HFF-Myc (cell line): ENCODE measurements at regions not wholly inside any gene's neighbourhood (a gene's known extent, or its start where the extent isn't known, plus 50 kb on each side); places are given as distances from the start of the nearest gene placed in this dataset.

Experiments used
- DNase-seq: peaks from one replicate; pipeline ENCODE4 v3.0.0-alpha.2; 2011; ENCODE audit warnings: low read depth; ENCODE audit errors: extremely low read depth
- H3K4me3 ChIP-seq: replicated peaks from 2 replicates; pipeline ENCODE4 v1.5.1; 2011; ENCODE audit warnings: low read depth, mild to moderate bottlenecking, control low read depth, low read length
- TF ChIP-seq, protein P1 (sequence below): IDR thresholded peaks from 2 replicates; pipeline ENCODE4 v1.5.1; 2012; ENCODE audit warnings: mild to moderate bottlenecking, low read depth, low read length, control low read depth; ENCODE audit errors: missing control alignments

DNA sequence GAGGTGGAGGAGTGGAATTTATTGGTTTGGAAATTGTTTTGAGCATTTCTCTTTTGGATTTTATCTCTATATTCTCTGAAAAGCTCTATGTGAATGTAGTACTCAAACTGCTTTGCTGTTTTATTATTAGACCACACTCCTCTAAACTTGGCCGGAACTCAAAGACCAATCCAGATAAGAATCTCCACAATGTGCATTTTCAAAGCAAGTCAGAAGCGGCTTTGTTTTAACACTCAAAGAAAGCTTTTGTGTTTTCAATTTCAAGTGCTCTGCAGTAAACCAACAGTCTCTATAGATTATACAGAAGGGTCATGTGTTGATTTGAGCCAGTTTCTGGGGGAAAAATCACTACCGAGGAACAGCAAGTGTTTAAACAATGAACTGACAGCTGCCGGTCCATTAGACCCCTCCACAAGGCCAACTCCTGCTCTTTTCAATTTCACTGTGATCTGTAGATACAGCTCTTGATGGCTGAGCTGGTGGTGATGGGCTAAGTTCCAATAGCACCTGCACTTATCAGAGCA, 79.4 kb downstream of the FTHL17 start:
- H3K4me3 ChIP-seq, result no peak overlapping the region
- TF ChIP-seq, protein P1, sequence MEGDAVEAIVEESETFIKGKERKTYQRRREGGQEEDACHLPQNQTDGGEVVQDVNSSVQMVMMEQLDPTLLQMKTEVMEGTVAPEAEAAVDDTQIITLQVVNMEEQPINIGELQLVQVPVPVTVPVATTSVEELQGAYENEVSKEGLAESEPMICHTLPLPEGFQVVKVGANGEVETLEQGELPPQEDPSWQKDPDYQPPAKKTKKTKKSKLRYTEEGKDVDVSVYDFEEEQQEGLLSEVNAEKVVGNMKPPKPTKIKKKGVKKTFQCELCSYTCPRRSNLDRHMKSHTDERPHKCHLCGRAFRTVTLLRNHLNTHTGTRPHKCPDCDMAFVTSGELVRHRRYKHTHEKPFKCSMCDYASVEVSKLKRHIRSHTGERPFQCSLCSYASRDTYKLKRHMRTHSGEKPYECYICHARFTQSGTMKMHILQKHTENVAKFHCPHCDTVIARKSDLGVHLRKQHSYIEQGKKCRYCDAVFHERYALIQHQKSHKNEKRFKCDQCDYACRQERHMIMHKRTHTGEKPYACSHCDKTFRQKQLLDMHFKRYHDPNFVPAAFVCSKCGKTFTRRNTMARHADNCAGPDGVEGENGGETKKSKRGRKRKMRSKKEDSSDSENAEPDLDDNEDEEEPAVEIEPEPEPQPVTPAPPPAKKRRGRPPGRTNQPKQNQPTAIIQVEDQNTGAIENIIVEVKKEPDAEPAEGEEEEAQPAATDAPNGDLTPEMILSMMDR, result no peak

DNA sequence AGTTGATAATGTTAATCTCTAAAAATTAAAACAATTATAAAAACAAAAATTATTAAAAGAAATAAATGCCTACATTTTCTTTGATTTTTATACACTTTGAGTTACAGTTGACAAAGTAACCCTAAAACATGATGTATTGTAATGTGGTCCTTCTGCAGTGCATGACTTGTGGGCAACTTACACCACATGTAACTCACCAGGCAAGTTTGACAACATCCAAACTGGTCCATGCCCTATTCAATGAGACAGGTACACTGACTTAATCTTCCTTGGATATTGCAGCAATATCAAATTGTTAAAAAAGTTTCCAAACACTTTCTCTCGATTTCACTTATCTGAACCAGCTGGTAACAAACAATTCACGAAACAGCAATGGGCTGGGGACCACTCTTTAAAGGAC, 81.5 kb downstream of the FTHL17 start:
- no peak overlapping the region for H3K4me3 ChIP-seq
- TF ChIP-seq, protein P1, result no peak
- DNase-seq, result no peak

More for the DNA sequence above, 79.4 kb downstream of the FTHL17 start:
- no peak for DNase-seq

DNA sequence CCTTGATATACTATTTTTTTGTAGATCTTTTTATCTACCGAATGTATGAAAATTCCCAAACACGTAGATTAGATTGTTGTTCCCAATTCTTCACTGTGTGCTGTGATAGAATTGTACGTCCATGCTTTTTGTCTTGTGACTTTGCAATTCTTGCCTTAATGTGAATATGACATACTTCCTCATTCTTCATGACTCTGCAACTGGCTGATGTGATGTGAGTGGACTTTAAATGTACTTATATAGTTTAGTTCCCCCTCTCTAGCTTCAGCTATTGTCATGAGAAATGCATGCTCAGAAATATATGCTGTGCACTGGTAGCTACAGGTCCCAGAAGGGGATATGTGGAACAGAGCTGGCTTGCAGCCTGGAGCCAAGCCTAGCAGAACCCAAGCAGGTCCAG, 89.4 kb downstream of the FTHL17 start:
- TF ChIP-seq, protein P1, result no peak
- no peak overlapping the region for H3K4me3 ChIP-seq
- no peak for DNase-seq

DNA sequence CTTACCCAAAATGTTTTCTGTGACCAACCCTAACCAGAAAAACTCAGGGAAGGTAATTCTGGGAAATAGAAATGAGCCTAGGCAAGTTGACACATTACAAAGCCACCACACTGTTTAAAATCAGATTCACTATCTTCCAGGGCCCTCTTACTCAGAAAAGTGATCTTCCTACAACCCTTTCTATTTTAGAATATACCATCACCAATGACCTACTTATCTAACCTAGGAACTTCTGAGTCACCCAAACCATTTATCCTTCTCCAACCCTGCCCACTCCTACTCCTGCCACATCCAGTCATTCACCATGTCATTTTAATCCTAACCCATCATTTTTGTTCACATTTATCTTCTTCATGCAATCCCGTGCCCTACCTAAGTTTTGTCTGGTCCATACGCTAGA, 89.9 kb downstream of the FTHL17 start:
- TF ChIP-seq, protein P1, result no peak
- no peak overlapping the region for H3K4me3 ChIP-seq
- no peak for DNase-seq

DNA sequence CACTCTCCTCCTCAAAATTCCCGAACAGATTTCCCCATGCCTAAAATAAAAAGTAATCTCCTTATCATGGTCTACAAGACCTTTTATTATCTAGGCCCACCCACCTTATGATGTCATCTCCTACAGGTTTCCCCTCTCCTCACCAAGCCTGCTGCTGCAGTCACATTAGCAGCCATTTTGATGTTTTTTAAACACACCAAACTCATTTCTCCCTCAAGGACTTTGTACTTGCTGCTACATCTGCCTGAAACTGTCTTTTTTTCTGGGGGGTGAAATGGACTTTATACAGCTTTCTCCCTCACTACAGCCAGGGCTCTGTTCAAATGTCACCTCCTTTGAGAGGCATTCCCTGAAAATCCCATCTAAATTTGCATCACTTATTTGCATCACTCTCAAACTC, 90.2 kb upstream of the TAB3 start:
- no peak overlapping the region for H3K4me3 ChIP-seq
- DNase-seq, result no peak
- TF ChIP-seq, protein P1, result no peak

DNA sequence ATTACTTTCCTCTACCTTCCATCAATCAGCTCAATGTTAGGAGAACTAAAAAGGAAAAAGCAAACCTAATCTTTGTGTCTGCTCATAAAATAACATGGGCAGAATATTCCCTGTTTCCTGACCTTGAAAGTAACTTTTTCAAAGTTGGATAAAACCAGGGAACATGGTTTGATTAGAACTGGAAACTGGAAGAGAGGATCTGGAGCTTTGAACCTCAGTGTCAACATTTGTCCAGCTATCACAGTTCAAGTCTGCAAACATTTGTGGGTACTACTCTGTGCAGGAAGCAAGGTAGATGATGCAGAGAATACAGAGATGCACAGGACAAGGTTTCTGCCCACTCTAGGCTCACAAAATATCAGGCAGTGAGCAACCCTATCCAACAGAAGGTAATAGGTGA, 86.4 kb upstream of the TAB3 start:
- DNase-seq, result no peak
- no peak overlapping the region for H3K4me3 ChIP-seq
- TF ChIP-seq, protein P1, result no peak

DNA sequence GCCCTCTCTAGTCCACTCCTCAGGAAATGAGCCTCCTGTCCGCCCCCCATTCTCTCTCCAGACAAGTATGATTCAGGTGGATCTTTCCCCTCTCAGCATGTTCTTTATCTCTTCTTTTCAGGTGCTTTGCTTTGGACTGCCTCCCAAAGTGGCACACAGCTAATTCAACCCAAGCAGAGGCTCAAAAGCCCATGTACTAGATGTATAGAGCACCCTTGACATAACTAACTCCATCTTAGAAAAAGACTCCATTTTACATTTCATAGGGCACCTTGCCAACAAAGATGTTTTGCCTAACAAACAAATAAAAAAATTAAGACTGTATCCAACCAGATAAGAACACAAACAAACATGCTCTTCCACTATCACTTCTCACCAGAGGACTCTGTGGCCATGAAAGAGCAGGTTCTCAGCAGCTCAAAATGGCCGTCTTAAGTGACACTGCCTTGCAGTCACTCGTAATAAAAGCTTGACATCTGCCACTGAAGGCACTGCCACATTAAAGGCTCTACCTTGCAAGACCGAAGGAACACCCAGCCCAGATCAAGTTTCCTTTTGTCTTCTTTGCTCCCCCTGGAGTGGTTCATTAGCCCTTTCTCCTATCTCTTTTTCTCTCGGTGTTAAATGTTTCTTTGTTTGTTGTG, 84.9 kb upstream of the TAB3 start:
- H3K4me3 ChIP-seq, result no peak overlapping the region
- TF ChIP-seq, protein P1, result no peak
- DNase-seq, result no peak
